IMR-90 (cell line): ENCODE measurements at regions not wholly inside any gene's neighbourhood (a gene's known extent, or its start where the extent isn't known, plus 50 kb on each side); places are given as distances from the start of the nearest gene placed in this dataset.

Experiments
- ATAC-seq: fragments of 200-7000 bp; cut with Tn5 transposase; 2 replicates; pipeline ENCODE4 v1.9.1; 2020; ENCODE audit warnings: low read depth, mild to moderate bottlenecking, moderate library complexity
- BruUV-seq: library from RNA; stranded (reverse); fragments of 400-500 nt; replicated peaks from 2 replicates; lab custom pipeline; 2021; lab: Mats Ljungman, UMichigan
- CTCF ChIA-PET: fragments of 300-600 bp; formaldehyde crosslinking; extraction: SDS; loops from one replicate; lab custom pipeline; 2021; ENCODE audit warnings: antibody characterized with exemption; lab: Yijun Ruan, JAX
- POLR2A ChIA-PET: fragments of 300-600 bp; sonication (Branson Sonifier 250); formaldehyde crosslinking; loops from one replicate; lab custom pipeline; 2022; ENCODE audit warnings: antibody characterized with exemption; ENCODE audit not compliant: unreplicated experiment; lab: Charles Lee
- DNase-seq: peaks from one replicate; pipeline ENCODE4 v3.0.0; 2013
- H2AFZ ChIP-seq: replicated peaks from 2 replicates; pipeline ENCODE3; 2013; ENCODE audit warnings: low read length, mild to moderate bottlenecking; ENCODE audit not compliant: poor library complexity
- H2AK5ac ChIP-seq: 2 replicates; pipeline ENCODE4 v1.6.1; 2013; ENCODE audit warnings: low read depth, low read length, inconsistent platforms
- H2AK9ac ChIP-seq: replicated peaks from 2 replicates; pipeline ENCODE3; 2013; ENCODE audit warnings: mild to moderate bottlenecking, low read depth, low read length, moderate library complexity; ENCODE audit not compliant: poor library complexity
- H2BK120ac ChIP-seq: 2 replicates; pipeline ENCODE4 v1.6.1; 2013; ENCODE audit warnings: low read depth, low read length, inconsistent platforms
- H2BK15ac ChIP-seq: 3 replicates; pipeline ENCODE4 v1.6.1; 2013; ENCODE audit warnings: low read depth, low read length, inconsistent platforms
- H2BK20ac ChIP-seq: 2 replicates; pipeline ENCODE4 v1.6.1; 2013; ENCODE audit warnings: low read depth, mild to moderate bottlenecking, inconsistent platforms, low read length, moderate library complexity
- H2BK5ac ChIP-seq: 2 replicates; pipeline ENCODE4 v1.6.1; 2013; ENCODE audit warnings: mild to moderate bottlenecking, low read depth, low read length, inconsistent platforms; ENCODE audit not compliant: poor library complexity, severe bottlenecking
- H3K14ac ChIP-seq: replicated peaks from 2 replicates; pipeline ENCODE4 v1.6.1; 2013; ENCODE audit warnings: low read depth, low read length, inconsistent platforms
- H3K18ac ChIP-seq: 2 replicates; pipeline ENCODE4 v1.6.1; 2013; ENCODE audit warnings: low read depth, low read length, control low read depth
- H3K23ac ChIP-seq: 2 replicates; pipeline ENCODE4 v1.6.1; 2013; ENCODE audit warnings: low read depth, low read length, inconsistent platforms
- H3K27ac ChIP-seq: 2 replicates; pipeline ENCODE4 v1.5.1; 2013; ENCODE audit warnings: mild to moderate bottlenecking, control low read depth, low read length; ENCODE audit not compliant: insufficient read depth
- H3K27me3 ChIP-seq: 2 replicates; pipeline ENCODE4 v1.6.1; 2013; ENCODE audit warnings: low read length; ENCODE audit not compliant: control insufficient read depth, insufficient read depth
- H3K36me3 ChIP-seq: 2 replicates; pipeline ENCODE4 v1.6.1; 2013; ENCODE audit warnings: low read length, mixed read lengths; ENCODE audit not compliant: control insufficient read depth, insufficient read depth
- H3K4ac ChIP-seq: 2 replicates; pipeline ENCODE4 v1.6.1; 2013; ENCODE audit warnings: low read depth, low read length, inconsistent platforms
- H3K4me1 ChIP-seq: 2 replicates; pipeline ENCODE4 v1.6.1; 2013; ENCODE audit warnings: low read length, mixed read lengths; ENCODE audit not compliant: control insufficient read depth, insufficient read depth
- H3K4me2 ChIP-seq: 2 replicates; pipeline ENCODE4 v1.6.1; 2013; ENCODE audit warnings: low read depth, mild to moderate bottlenecking, control low read depth, low read length, moderate library complexity
- H3K4me3 ChIP-seq: 2 replicates; pipeline ENCODE4 v1.5.1; 2013; ENCODE audit warnings: low read depth, mild to moderate bottlenecking, control low read depth, low read length, moderate library complexity; ENCODE audit not compliant: insufficient read depth
- H3K56ac ChIP-seq: 2 replicates; pipeline ENCODE4 v1.6.1; 2013; ENCODE audit warnings: low read length, inconsistent platforms; ENCODE audit not compliant: insufficient read depth; ENCODE audit errors: extremely low read depth
- H3K79me1 ChIP-seq, 2 experiments: 2 replicates each; pipeline ENCODE4 v1.6.1; 2013; ENCODE audit warnings: low read length in 2 of 2, inconsistent platforms in 1 of 2, low read depth in 1 of 2
- H3K9ac ChIP-seq: 2 replicates; pipeline ENCODE4 v1.6.1; 2013; ENCODE audit warnings: low read depth, low read length, control low read depth
- H3K9me1 ChIP-seq: 2 replicates; pipeline ENCODE4 v1.6.1; 2013; ENCODE audit warnings: low read length, inconsistent platforms; ENCODE audit not compliant: insufficient read depth
- H3K9me3 ChIP-seq: 2 replicates; pipeline ENCODE4 v1.6.1; 2013; ENCODE audit warnings: low read length; ENCODE audit not compliant: control insufficient read depth, insufficient read depth
- H4K20me1 ChIP-seq: 2 replicates; pipeline ENCODE4 v1.6.1; 2013; ENCODE audit warnings: low read length, inconsistent platforms; ENCODE audit not compliant: insufficient read depth
- H4K5ac ChIP-seq: 2 replicates; pipeline ENCODE4 v1.6.1; 2013; ENCODE audit warnings: mild to moderate bottlenecking, low read depth, low read length, control low read depth
- H4K8ac ChIP-seq, 2 experiments: 2 replicates each; pipeline ENCODE4 v1.6.1; 2013; ENCODE audit warnings: low read depth in 2 of 2, low read length in 2 of 2, control low read depth in 1 of 2, inconsistent platforms in 1 of 2
- H4K91ac ChIP-seq: 2 replicates; pipeline ENCODE4 v1.6.1; 2013; ENCODE audit warnings: low read depth, low read length, inconsistent platforms; ENCODE audit not compliant: insufficient read depth
- BHLHE40 ChIP-seq: fragments of 150-350 bp; IDR thresholded peaks from 2 replicates; pipeline ENCODE4 v1.6.1; 2016; ENCODE audit warnings: mild to moderate bottlenecking, low read depth, low read length
- CEBPB ChIP-seq: IDR thresholded peaks from 2 replicates; pipeline ENCODE4 v1.6.1; 2012; ENCODE audit warnings: low read depth, low read length, improper control_type of control experiment
- FOS ChIP-seq: fragments of 150-350 bp; IDR thresholded peaks from 2 replicates; pipeline ENCODE4 v1.6.1; 2016; ENCODE audit warnings: low read depth, low read length
- RAD21 ChIP-seq: IDR thresholded peaks from 2 replicates; pipeline ENCODE4 v1.6.1; 2012; ENCODE audit warnings: low read length, improper control_type of control experiment
- WGBS, 2 experiments: methylation state at CpG; one replicate each; pipeline versions ENCODE4 v1.1.5 to v1.1.7; 2013; ENCODE audit warnings: missing lambda C conversion rate in 2 of 2; ENCODE audit not compliant: insufficient read length in 1 of 2; ENCODE audit errors: extremely low coverage in 2 of 2; 5-methylcytosine and 5-hydroxymethylcytosine counted together
- dilution Hi-C: fragments of 300-500 bp; cut with HindIII; formaldehyde crosslinking; loops from one replicate; pipeline ENCODE4 v1.14.3; 2018; ENCODE audit warnings: low sequenced_read_pairs; ENCODE audit not compliant: unreplicated experiment
- in situ Hi-C: fragments of 300-500 bp; cut with MboI; formaldehyde crosslinking; loops from 3 replicates; pipeline ENCODE4 v1.14.3; 2019; ENCODE audit warnings: low sequenced_read_pairs, inconsistent platforms, mixed read lengths
- intact Hi-C: fragments of 100-400 bp; cut with micrococcal nuclease; formaldehyde crosslinking; loops from 2 replicates; pipeline ENCODE4 v1.10.0; 2022

- no peaks in the 10 kb centered on the region for H3K9me3 ChIP-seq
- peak overlapping the region; percentile 62; the same call in 1 of the 3 replicates for H2BK15ac ChIP-seq
- H3K4ac ChIP-seq, result peak overlapping the region; percentile 38; the same call in 1 of the 2 replicates
- peak overlapping the region; percentile 53; the same call in 1 of the 2 replicates for H3K27ac ChIP-seq
- no peak overlapping the region for H3K56ac ChIP-seq
- no TSS peak for BruUV-seq
- H3K4me3 ChIP-seq, result no peak overlapping the region
- ChIA-PET CTCF (interaction anchor here (0.6 to 0.7 kb wide), 2 partner anchors 122 to 319 kb away, joined by 3 read pairs; no protein-coding TSS in a partner anchor), POLR2A (no interaction called here)
- H4K5ac ChIP-seq, result peak overlapping the region; percentile 60; the same call in 1 of the 2 replicates
- H3K36me3 ChIP-seq, result no peaks in the 10 kb centered on the region
- H2BK20ac ChIP-seq, result peak overlapping the region; percentile 44; the same call in 1 of the 2 replicates
- peak; percentile 33; the same call in 1 of the 2 replicates for TF ChIP-seq CEBPB
- TF ChIP-seq FOS, result peak; percentile 37; the same call in 1 of the 2 replicates
- TF ChIP-seq RAD21, result no peak
- TF ChIP-seq BHLHE40, result no peak
- in situ Hi-C loops, result no loop called here
- ATAC-seq (peak; percentile 12; the same call in 1 of the 2 replicates), DNase-seq (peak; percentile 79)
- 0 out of 2 replicates have a peak overlapping the region, but pooled peaks have one; percentile 0 for H2AK5ac ChIP-seq
- H3K79me1 ChIP-seq, result no peaks in the 10 kb centered on the region
- intact Hi-C loops, result no loop called here
- H2AK9ac ChIP-seq, result no peak overlapping the region
- H4K91ac ChIP-seq, result peak overlapping the region; percentile 16; the same call in 1 of the 2 replicates
- H3K9me1 ChIP-seq, result no peaks in the 10 kb centered on the region; the same call in 1 of the 2 replicates
- no peak overlapping the region for H4K8ac ChIP-seq
- peak overlapping the region; percentile 36 for H2BK120ac ChIP-seq
- H3K14ac ChIP-seq, result no peak overlapping the region
- H3K18ac ChIP-seq, result peak overlapping the region; percentile 70; the same call in 1 of the 2 replicates
- peaks cover 9% of the 10 kb centered on the region for H3K4me1 ChIP-seq
- WGBS, 2 experiments, result no CpG with 5 or more reads among the region's 7 CpGs
- no peak overlapping the region for H2BK5ac ChIP-seq
- no peaks in the 10 kb centered on the region for H3K27me3 ChIP-seq
- 0 out of 2 replicates have a peak overlapping the region, but pooled peaks have one; percentile 2 for H3K4me2 ChIP-seq
- dilution Hi-C loops, result no loop called here
- H3K23ac ChIP-seq, result no peak overlapping the region; the same call in 1 of the 2 replicates
- H2AFZ ChIP-seq, result no peak overlapping the region
- no peaks in the 10 kb centered on the region for H4K20me1 ChIP-seq
- no peak overlapping the region for H3K9ac ChIP-seq
These were observed 55.8 kb upstream of the ACTBL2 start for GRCh38 chr5:57538341-57538955.
